Peyer's patch (tissue), 4 donors: ENCODE measurements at regions not wholly inside any gene's neighbourhood (a gene's known extent, or its start where the extent isn't known, plus 50 kb on each side); places are given as distances from the start of the nearest gene placed in this dataset.

Source experiments
- DNase-seq, 3 donors: peaks; one replicate each; pipeline ENCODE4 v3.0.0-alpha.2; 2017 to 2019
- H3K27ac ChIP-seq, 4 donors: fragments of 200-600 bp; sonication (generic); one replicate each; pipeline ENCODE4 v1.5.1; 2016 to 2019
- H3K27me3 ChIP-seq, 2 donors: fragments of 200-600 bp; sonication (generic); one replicate each; pipeline ENCODE4 v1.5.1; 2019
- H3K36me3 ChIP-seq, 3 donors: fragments of 200-600 bp; sonication (generic); one replicate each; pipeline ENCODE4 v1.5.1; 2016 to 2019
- H3K4me1 ChIP-seq, 4 donors: fragments of 200-600 bp; sonication (generic); one replicate each; pipeline ENCODE4 v1.5.1; 2016 to 2019
- H3K4me3 ChIP-seq, 4 donors: fragments of 200-600 bp; sonication (generic); 1 replicate in 3 of 4; 2 replicates in 1 of 4; pipeline ENCODE4 v1.5.1; 2016 to 2019; ENCODE audit warnings: mild to moderate bottlenecking in 1 of 4
- H3K9me3 ChIP-seq, 4 donors: fragments of 200-600 bp; sonication (generic); one replicate each; pipeline ENCODE4 v1.5.1; 2016 to 2019; ENCODE audit warnings: mild to moderate bottlenecking in 1 of 4
- CTCF ChIP-seq, 6 experiments: fragments of 450-650 bp in 4 of 6; fragments of 200-600 bp in 2 of 6; sonication (generic) in 1 of 6; IDR thresholded peaks; one replicate each; pipeline ENCODE4 v1.5.1; 2017 to 2019; ENCODE audit warnings: antibody characterized with exemption in 6 of 6, mild to moderate bottlenecking in 3 of 6, moderate library complexity in 1 of 6
- POLR2A ChIP-seq, 2 donors: fragments of 450-650 bp; IDR thresholded peaks; one replicate each; pipeline ENCODE4 v1.5.1; 2017; ENCODE audit warnings: antibody characterized with exemption in 2 of 2, mild to moderate bottlenecking in 2 of 2, moderate library complexity in 2 of 2

- H3K27me3 ChIP-seq: no peaks in the 10 kb centered on the region
- no peak overlapping the region for H3K27ac ChIP-seq
- peaks cover 0 to 18% (median 2%) of the 10 kb centered on the region in 4 donors for H3K9me3 ChIP-seq
- no peak for TF ChIP-seq CTCF (IDR thresholded peaks at IDR 0.05)
- no peak for TF ChIP-seq POLR2A (IDR thresholded peaks at IDR 0.05)
- no peak overlapping the region for H3K4me3 ChIP-seq
- no peaks in the 10 kb centered on the region for H3K4me1 ChIP-seq
- no peak for DNase-seq
- H3K36me3 ChIP-seq: no peaks in the 10 kb centered on the region
Observed at GRCh38 chr16:35147556-35148504, 1688.4 kb downstream of the TP53TG3F start.

GRCh38 chr16:35148748-35149147 lies 1689.3 kb downstream of the TP53TG3F start:
- Histone ChIP-seq H3K27ac (no peak overlapping the region), H3K27me3 (no peaks in the 10 kb centered on the region), H3K4me1 (no peaks in the 10 kb centered on the region), H3K4me3 (no peak overlapping the region), H3K36me3 (no peaks in the 10 kb centered on the region), H3K9me3 (peaks cover 0 to 18% (median 2%) of the 10 kb centered on the region in 4 donors)
- DNase-seq: no peak
- TF ChIP-seq POLR2A (IDR thresholded peaks at IDR 0.05) (no peak), CTCF (IDR thresholded peaks at IDR 0.05) (no peak)

GRCh38 chr16:35149550-35149949 lies 1690.1 kb downstream of the TP53TG3F start:
- no peaks in the 10 kb centered on the region for H3K36me3 ChIP-seq
- no peaks in the 10 kb centered on the region for H3K4me1 ChIP-seq
- peaks cover 0 to 12% (median 2%) of the 10 kb centered on the region in 4 donors for H3K9me3 ChIP-seq
- H3K27ac ChIP-seq: no peak overlapping the region
- no peak overlapping the region for H3K4me3 ChIP-seq
- no peak for TF ChIP-seq CTCF (IDR thresholded peaks at IDR 0.05)
- no peak for TF ChIP-seq POLR2A (IDR thresholded peaks at IDR 0.05)
- no peak for DNase-seq
- no peaks in the 10 kb centered on the region for H3K27me3 ChIP-seq

- TF ChIP-seq POLR2A (IDR thresholded peaks at IDR 0.05) (no peak), CTCF (IDR thresholded peaks at IDR 0.05) (no peak)
- H3K27ac ChIP-seq: no peak overlapping the region
- H3K4me3 ChIP-seq: no peak overlapping the region
- H3K27me3 ChIP-seq: no peaks in the 10 kb centered on the region
- no peaks in the 10 kb centered on the region for H3K4me1 ChIP-seq
- DNase-seq: no peak
- no peaks in the 10 kb centered on the region for H3K36me3 ChIP-seq
- H3K9me3 ChIP-seq: peaks cover 0 to 12% (median 2%) of the 10 kb centered on the region in 4 donors
Observed at GRCh38 chr16:35150805-35151312, 1691.4 kb downstream of the TP53TG3F start.

- DNase-seq: no peak
- no peaks in the 10 kb centered on the region for H3K27me3 ChIP-seq
- no peaks in the 10 kb centered on the region for H3K4me1 ChIP-seq
- H3K27ac ChIP-seq: no peak overlapping the region
- H3K36me3 ChIP-seq: no peaks in the 10 kb centered on the region
- TF ChIP-seq POLR2A (IDR thresholded peaks at IDR 0.05) (no peak), CTCF (IDR thresholded peaks at IDR 0.05) (no peak)
- H3K4me3 ChIP-seq: no peak overlapping the region
- peaks cover 0 to 9% (median 2%) of the 10 kb centered on the region in 4 donors for H3K9me3 ChIP-seq
Observed at GRCh38 chr16:35152067-35152627, 1692.7 kb downstream of the TP53TG3F start.
